HL-60 (cell line): ENCODE measurements at regions not wholly inside any gene's neighbourhood (a gene's known extent, or its start where the extent isn't known, plus 50 kb on each side); places are given as distances from the start of the nearest gene placed in this dataset.

ENCODE experiments used
- DNase-seq, 2 experiments: peaks; one replicate each; pipeline ENCODE4 v3.0.0-alpha.2; 2010 to 2020; ENCODE audit warnings: low read depth in 1 of 2, low spot score in 1 of 2
- H3K27ac ChIP-seq: fragments of 250-450 bp; sonication (Bioruptor Pico); replicated peaks from 2 replicates; pipeline ENCODE4 v1.5.1; 2020; ENCODE audit warnings: mild to moderate bottlenecking, moderate library complexity
- H3K27me3 ChIP-seq: fragments of 250-450 bp; sonication (Bioruptor Pico); 2 replicates; pipeline ENCODE4 v1.5.1; 2021; ENCODE audit warnings: mild to moderate bottlenecking, moderate library complexity; ENCODE audit not compliant: insufficient read depth, poor library complexity, severe bottlenecking
- H3K4me3 ChIP-seq: replicated peaks from 2 replicates; pipeline ENCODE4 v1.5.1; 2011; ENCODE audit warnings: mild to moderate bottlenecking, control low read depth, low read length; ENCODE audit not compliant: insufficient read depth
- CTCF ChIP-seq: IDR thresholded peaks from one replicate; pipeline ENCODE4 v1.5.1; 2011; ENCODE audit warnings: low read length, control low read depth, inconsistent platforms; ENCODE audit not compliant: insufficient read depth
- GABPA ChIP-seq: IDR thresholded peaks from 2 replicates; pipeline ENCODE4 v1.6.1; 2012; ENCODE audit warnings: low read depth
- POLR2AphosphoS5 ChIP-seq: IDR thresholded peaks from 2 replicates; pipeline ENCODE4 v1.6.1; 2012; ENCODE audit warnings: low read depth
- REST ChIP-seq: IDR thresholded peaks from 2 replicates; pipeline ENCODE4 v1.6.1; 2012; ENCODE audit warnings: low read depth; ENCODE audit not compliant: insufficient replicate concordance
- SPI1 ChIP-seq: IDR thresholded peaks from 2 replicates; pipeline ENCODE4 v1.6.1; 2012; ENCODE audit warnings: low read depth, mild to moderate bottlenecking, borderline replicate concordance

GRCh38 chr1:102640312-102640711 is 468.0 kb downstream of the COL11A1 start:
- TF ChIP-seq CTCF (no peak), SPI1 (no peak), POLR2AphosphoS5 (no peak), GABPA (no peak), REST (no peak)
- Histone ChIP-seq H3K4me3 (no peak overlapping the region), H3K27me3 (no peaks in the 10 kb centered on the region), H3K27ac (no peak overlapping the region)
- DNase-seq: no peak

- no peaks in the 10 kb centered on the region for H3K27me3 ChIP-seq
- no peak for TF ChIP-seq POLR2AphosphoS5
- no peak for TF ChIP-seq GABPA
- TF ChIP-seq REST: no peak
- TF ChIP-seq SPI1: no peak
- no peak for TF ChIP-seq CTCF
- no peak for DNase-seq
- H3K4me3 ChIP-seq: no peak overlapping the region
- H3K27ac ChIP-seq: no peak overlapping the region
These were observed 476.6 kb downstream of the COL11A1 start for GRCh38 chr1:102631691-102632090.

- TF ChIP-seq GABPA (no peak), SPI1 (no peak), POLR2AphosphoS5 (no peak), CTCF (no peak), REST (no peak)
- Histone ChIP-seq H3K4me3 (no peak overlapping the region), H3K27me3 (no peaks in the 10 kb centered on the region), H3K27ac (no peak overlapping the region)
- DNase-seq: no peak
These were observed 478.3 kb downstream of the COL11A1 start for GRCh38 chr1:102630041-102630440.
